Endodermal cell (in vitro differentiated cells): ENCODE measurements at regions not wholly inside any gene's neighbourhood (a gene's known extent, or its start where the extent isn't known, plus 50 kb on each side); places are given as distances from the start of the nearest gene placed in this dataset.

ENCODE experiments used
- DNase-seq: peaks from one replicate; pipeline ENCODE4 v3.0.0-alpha.2; 2017
- H3K27ac ChIP-seq: 2 replicates; pipeline ENCODE4 v1.5.1; 2013; ENCODE audit warnings: mild to moderate bottlenecking, low read depth, low read length, moderate library complexity
- H3K27me3 ChIP-seq: 2 replicates; pipeline ENCODE4 v1.6.1; 2013; ENCODE audit warnings: mild to moderate bottlenecking, low read length, moderate library complexity; ENCODE audit not compliant: insufficient read depth, control insufficient read depth, poor library complexity, severe bottlenecking
- H3K36me3 ChIP-seq: 2 replicates; pipeline ENCODE4 v1.7.0; 2013; ENCODE audit warnings: mild to moderate bottlenecking, low read length, moderate library complexity; ENCODE audit not compliant: control insufficient read depth, insufficient read depth
- H3K4me1 ChIP-seq: one replicate; pipeline ENCODE4 v1.7.0; 2013; ENCODE audit warnings: low read length; ENCODE audit not compliant: control insufficient read depth, insufficient read depth
- H3K4me3 ChIP-seq: 2 replicates; pipeline ENCODE4 v1.5.1; 2013; ENCODE audit warnings: mild to moderate bottlenecking, low read length, moderate library complexity
- H3K9ac ChIP-seq: 2 replicates; pipeline ENCODE4 v1.6.1; 2013; ENCODE audit warnings: mild to moderate bottlenecking, low read length, moderate library complexity; ENCODE audit not compliant: poor library complexity, severe bottlenecking; ENCODE audit errors: extremely low read depth
- H3K9me3 ChIP-seq: 2 replicates; pipeline ENCODE4 v1.6.1; 2013; ENCODE audit warnings: mild to moderate bottlenecking, low read length, moderate library complexity; ENCODE audit not compliant: control insufficient read depth
- H3K27ac Mint-ChIP-seq: 2 replicates; pipeline ENCODE4 v1.8.0; 2020; ENCODE audit warnings: mixed read lengths
- H3K27me3 Mint-ChIP-seq: 2 replicates; pipeline ENCODE4 v1.8.0; 2021; ENCODE audit warnings: mild to moderate bottlenecking, mixed read lengths; ENCODE audit not compliant: insufficient read depth
- H3K36me3 Mint-ChIP-seq: 2 replicates; pipeline ENCODE4 v1.8.0; 2020; ENCODE audit warnings: low read depth, mixed read lengths
- H3K4me1 Mint-ChIP-seq: 2 replicates; pipeline ENCODE4 v1.8.0; 2020; ENCODE audit warnings: mixed read lengths
- H3K4me3 Mint-ChIP-seq: 2 replicates; pipeline ENCODE4 v1.8.0; 2020; ENCODE audit warnings: mild to moderate bottlenecking, moderate library complexity, mixed read lengths
- H3K9me3 Mint-ChIP-seq: 2 replicates; pipeline ENCODE4 v1.8.0; 2020; ENCODE audit warnings: mild to moderate bottlenecking, mixed read lengths
- CTCF ChIP-seq: fragments of 200-600 bp; sonication (generic); conservative IDR thresholded peaks from 2 replicates; pipeline ENCODE4 v1.5.0; 2021; ENCODE audit warnings: antibody characterized with exemption, mild to moderate bottlenecking
- WGBS, 2 experiments: methylation state at CpG; one replicate each; pipeline versions ENCODE4 v1.1.5 to v1.1.7; 2013; ENCODE audit warnings: missing lambda C conversion rate in 2 of 2, mixed read lengths in 1 of 2; ENCODE audit not compliant: insufficient coverage in 1 of 2, insufficient read length in 1 of 2; 5-methylcytosine and 5-hydroxymethylcytosine counted together

DNA sequence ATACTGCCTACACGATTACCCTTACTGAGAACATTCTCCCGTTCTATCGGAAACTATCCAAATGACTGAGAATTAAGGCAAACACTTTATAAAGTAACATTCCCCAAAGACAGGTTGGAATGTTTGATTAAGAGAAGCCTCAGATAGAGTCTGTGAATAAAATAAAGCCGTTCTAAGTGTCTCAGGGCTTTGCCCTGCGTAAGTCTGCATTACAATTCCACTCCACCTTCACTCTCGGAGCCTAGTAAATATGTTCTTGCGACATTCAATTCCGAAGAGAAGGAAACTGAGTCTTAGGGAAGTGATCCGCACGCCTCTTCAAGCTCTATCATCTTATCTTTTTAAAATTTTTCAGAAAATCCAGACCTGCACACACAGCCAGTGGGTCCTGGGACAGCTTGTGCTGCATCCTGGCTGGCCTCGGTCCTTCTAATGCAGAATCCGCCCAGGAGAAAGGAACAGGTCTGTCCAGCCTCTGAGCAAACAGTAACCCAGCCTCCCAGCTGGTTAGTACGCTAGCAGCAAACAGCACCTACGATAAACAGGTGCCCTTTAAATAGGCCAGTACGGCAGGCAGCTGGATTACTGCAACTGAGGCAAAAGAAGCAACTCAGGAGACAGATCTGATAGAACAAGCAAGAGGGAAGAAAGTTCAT, 254.1 kb upstream of the IRX3 start:
- peaks cover 6% of the 10 kb centered on the region for H3K4me1 ChIP-seq
- 91 to 95% methylated on average over 11 to 15 of the region's 15 CpGs for WGBS, 2 experiments
- H3K27me3 Mint-ChIP-seq = peaks cover 9% of the 10 kb centered on the region
- no peak overlapping the region for H3K4me3 ChIP-seq
- H3K27me3 ChIP-seq = no peaks in the 10 kb centered on the region
- no peaks in the 10 kb centered on the region for H3K9me3 ChIP-seq
- H3K4me3 Mint-ChIP-seq = no peak overlapping the region
- no peak for DNase-seq
- H3K4me1 Mint-ChIP-seq = peaks cover 18% of the 10 kb centered on the region
- H3K27ac ChIP-seq = no peak overlapping the region
- no peaks in the 10 kb centered on the region for H3K36me3 ChIP-seq
- no peaks in the 10 kb centered on the region for H3K36me3 Mint-ChIP-seq
- H3K27ac Mint-ChIP-seq = no peak overlapping the region
- no peak overlapping the region for H3K9ac ChIP-seq
- no peak for TF ChIP-seq CTCF
- H3K9me3 Mint-ChIP-seq = no peaks in the 10 kb centered on the region

- H3K36me3 Mint-ChIP-seq = no peaks in the 10 kb centered on the region
- H3K4me1 ChIP-seq = peaks cover 6% of the 10 kb centered on the region
- TF ChIP-seq CTCF = peak; percentile 46
- H3K4me3 Mint-ChIP-seq = no peak overlapping the region
- DNase-seq = no peak
- no peaks in the 10 kb centered on the region for H3K36me3 ChIP-seq
- no peaks in the 10 kb centered on the region for H3K9me3 ChIP-seq
- H3K27ac ChIP-seq = no peak overlapping the region
- H3K4me1 Mint-ChIP-seq = peaks cover 18% of the 10 kb centered on the region
- H3K4me3 ChIP-seq = no peak overlapping the region
- H3K9ac ChIP-seq = no peak overlapping the region
- no peak overlapping the region for H3K27ac Mint-ChIP-seq
- peaks cover 2% of the 10 kb centered on the region for H3K9me3 Mint-ChIP-seq
- no peaks in the 10 kb centered on the region for H3K27me3 Mint-ChIP-seq
- no peaks in the 10 kb centered on the region for H3K27me3 ChIP-seq
- WGBS, 2 experiments = 67 to 83% methylated on average over 1 of the region's 3 CpGs
These were observed 251.7 kb upstream of the IRX3 start for GRCh38 chr16:54538276-54538675.

- Histone ChIP-seq H3K9me3 (no peaks in the 10 kb centered on the region), H3K9ac (no peak overlapping the region), H3K27me3 (no peaks in the 10 kb centered on the region), H3K4me1 (peaks cover 6% of the 10 kb centered on the region), H3K27ac (no peak overlapping the region), H3K36me3 (no peaks in the 10 kb centered on the region), H3K4me3 (no peak overlapping the region)
- peaks cover 4% of the 10 kb centered on the region for H3K27me3 Mint-ChIP-seq
- no peak overlapping the region for H3K4me3 Mint-ChIP-seq
- DNase-seq = no peak
- H3K9me3 Mint-ChIP-seq = peaks cover 18% of the 10 kb centered on the region
- H3K36me3 Mint-ChIP-seq = no peaks in the 10 kb centered on the region
- WGBS, 2 experiments = 93 to 96% methylated on average over 2 to 4 of the region's 4 CpGs
- H3K27ac Mint-ChIP-seq = no peak overlapping the region
- peak; percentile 16 for TF ChIP-seq CTCF
- H3K4me1 Mint-ChIP-seq = peaks cover 3% of the 10 kb centered on the region
These were observed 247.4 kb upstream of the IRX3 start for GRCh38 chr16:54533856-54534490.
